ENCODE measurements at regions not wholly inside any gene's neighbourhood (a gene's known extent, or its start where the extent isn't known, plus 50 kb on each side); places are given as distances from the start of the nearest gene placed in this dataset.

GRCh38 chr14:64639340-64639821 lies 64.8 kb upstream of the PLEKHG3 start:
- Histone ChIP-seq H3K4me1 (ENCODE audit: low read length) (peaks cover 7% of the 10 kb centered on the region; the same call in 1 of the 2 replicates), H3K9me3 (ENCODE audit: insufficient read depth, low read length) (no peaks in the 10 kb centered on the region), H3K36me3 (replicated peaks; ENCODE audit: low read depth, low read length) (no peaks in the 10 kb centered on the region), H4K20me1 (ENCODE audit: insufficient read depth, low read length) (no peaks in the 10 kb centered on the region), H3K27me3 (ENCODE audit: low read depth, low read length) (peaks cover 22% of the 10 kb centered on the region; the same call in 1 of the 2 replicates), H3K79me2 (ENCODE audit: low read length) (no peaks in the 10 kb centered on the region), H3K4me3 (ENCODE audit: low read length) (no peak overlapping the region), H2AFZ (ENCODE audit: low read depth, low read length) (no peak overlapping the region), H3K9ac (ENCODE audit: low read length) (no peak overlapping the region), H3K27ac (ENCODE audit: low read length) (no peak overlapping the region), H3K4me2 (ENCODE audit: low read length) (no peak overlapping the region)
- no peak for TF ChIP-seq EZH2phosphoT487 (IDR thresholded peaks at IDR 0.05; ENCODE audit: low read depth)
- TF ChIP-seq CTCF (IDR thresholded peaks at IDR 0.05; ENCODE audit: low read depth, low read length): no peak

- Histone ChIP-seq H3K4me2 (ENCODE audit: low read length) (no peak overlapping the region), H3K9me3 (ENCODE audit: insufficient read depth, low read length) (no peaks in the 10 kb centered on the region), H2AFZ (ENCODE audit: low read depth, low read length) (no peak overlapping the region), H3K79me2 (ENCODE audit: low read length) (no peaks in the 10 kb centered on the region), H4K20me1 (ENCODE audit: insufficient read depth, low read length) (no peaks in the 10 kb centered on the region), H3K27me3 (ENCODE audit: low read depth, low read length) (peaks cover 22% of the 10 kb centered on the region; the same call in 1 of the 2 replicates), H3K27ac (ENCODE audit: low read length) (no peak overlapping the region), H3K36me3 (replicated peaks; ENCODE audit: low read depth, low read length) (no peaks in the 10 kb centered on the region), H3K4me3 (ENCODE audit: low read length) (no peak overlapping the region), H3K4me1 (ENCODE audit: low read length) (peaks cover 7% of the 10 kb centered on the region; the same call in 1 of the 2 replicates), H3K9ac (ENCODE audit: low read length) (no peak overlapping the region)
- TF ChIP-seq EZH2phosphoT487 (IDR thresholded peaks at IDR 0.05; ENCODE audit: low read depth) (no peak), CTCF (IDR thresholded peaks at IDR 0.05; ENCODE audit: low read depth, low read length) (no peak)
These were observed 63.4 kb upstream of the PLEKHG3 start for GRCh38 chr14:64640839-64641238.

GRCh38 chr14:64641760-64642159 lies 62.5 kb upstream of the PLEKHG3 start:
- Histone ChIP-seq H3K9me3 (ENCODE audit: insufficient read depth, low read length) (no peaks in the 10 kb centered on the region), H3K79me2 (ENCODE audit: low read length) (no peaks in the 10 kb centered on the region), H3K27me3 (ENCODE audit: low read depth, low read length) (peaks cover 22% of the 10 kb centered on the region; the same call in 1 of the 2 replicates), H3K4me3 (ENCODE audit: low read length) (no peak overlapping the region), H3K4me1 (ENCODE audit: low read length) (peaks cover 2% of the 10 kb centered on the region; the same call in 1 of the 2 replicates), H3K27ac (ENCODE audit: low read length) (no peak overlapping the region), H4K20me1 (ENCODE audit: insufficient read depth, low read length) (no peaks in the 10 kb centered on the region), H3K9ac (ENCODE audit: low read length) (no peak overlapping the region), H2AFZ (ENCODE audit: low read depth, low read length) (no peak overlapping the region), H3K4me2 (ENCODE audit: low read length) (no peak overlapping the region), H3K36me3 (replicated peaks; ENCODE audit: low read depth, low read length) (no peaks in the 10 kb centered on the region)
- no peak for TF ChIP-seq CTCF (IDR thresholded peaks at IDR 0.05; ENCODE audit: low read depth, low read length)
- TF ChIP-seq EZH2phosphoT487 (IDR thresholded peaks at IDR 0.05; ENCODE audit: low read depth): no peak

GRCh38 chr14:64643709-64644108 lies 60.5 kb upstream of the PLEKHG3 start:
- Histone ChIP-seq H3K27me3 (ENCODE audit: low read depth, low read length) (peaks cover 14% of the 10 kb centered on the region; the same call in 1 of the 2 replicates), H3K4me1 (ENCODE audit: low read length) (no peaks in the 10 kb centered on the region), H2AFZ (ENCODE audit: low read depth, low read length) (no peak overlapping the region), H3K9me3 (ENCODE audit: insufficient read depth, low read length) (no peaks in the 10 kb centered on the region), H3K4me3 (ENCODE audit: low read length) (no peak overlapping the region), H3K27ac (ENCODE audit: low read length) (no peak overlapping the region), H3K9ac (ENCODE audit: low read length) (no peak overlapping the region), H3K4me2 (ENCODE audit: low read length) (no peak overlapping the region), H4K20me1 (ENCODE audit: insufficient read depth, low read length) (no peaks in the 10 kb centered on the region), H3K36me3 (replicated peaks; ENCODE audit: low read depth, low read length) (no peaks in the 10 kb centered on the region), H3K79me2 (ENCODE audit: low read length) (no peaks in the 10 kb centered on the region)
- no peak for TF ChIP-seq CTCF (IDR thresholded peaks at IDR 0.05; ENCODE audit: low read depth, low read length)
- no peak for TF ChIP-seq EZH2phosphoT487 (IDR thresholded peaks at IDR 0.05; ENCODE audit: low read depth)
